Endothelial cell of umbilical vein (primary cell): ENCODE measurements at regions not wholly inside any gene's neighbourhood (a gene's known extent, or its start where the extent isn't known, plus 50 kb on each side); places are given as distances from the start of the nearest gene placed in this dataset.

Experiments
- CTCF ChIP-seq, 2 donors: IDR thresholded peaks; 1 replicate in 1 of 2; 2 replicates in 1 of 2; pipeline ENCODE4 v1.5.1; 2011; ENCODE audit warnings: low read length in 2 of 2, mild to moderate bottlenecking in 2 of 2, moderate library complexity in 2 of 2, control low read depth in 1 of 2, inconsistent platforms in 1 of 2, low read depth in 1 of 2; ENCODE audit not compliant: insufficient read depth in 1 of 2; ENCODE audit errors: extremely low read depth in 1 of 2
- EZH2 ChIP-seq: IDR thresholded peaks from 2 replicates; pipeline ENCODE4 v1.6.1; 2012; ENCODE audit warnings: borderline replicate concordance, low read depth, mild to moderate bottlenecking, moderate library complexity, low read length, inconsistent platforms; ENCODE audit not compliant: severe bottlenecking
- FOS ChIP-seq: IDR thresholded peaks from 2 replicates; pipeline ENCODE4 v1.6.1; 2011; ENCODE audit warnings: mild to moderate bottlenecking, low read length, moderate library complexity, borderline replicate concordance; ENCODE audit not compliant: insufficient read depth
- GATA2 ChIP-seq: IDR thresholded peaks from 2 replicates; pipeline ENCODE4 v1.7.0; 2011; ENCODE audit warnings: low read depth, mild to moderate bottlenecking, moderate library complexity, mixed read lengths, low read length; ENCODE audit not compliant: insufficient read length, insufficient read depth
- JUN ChIP-seq: IDR thresholded peaks from 2 replicates; pipeline ENCODE4 v1.6.1; 2011; ENCODE audit warnings: borderline replicate concordance, low read depth; ENCODE audit not compliant: insufficient read length, insufficient read depth
- MAX ChIP-seq: IDR thresholded peaks from 2 replicates; pipeline ENCODE4 v1.6.1; 2011; ENCODE audit not compliant: insufficient read depth, insufficient read length
- MYC ChIP-seq: IDR thresholded peaks from one replicate; pipeline ENCODE4 v1.6.1; 2011; ENCODE audit warnings: mild to moderate bottlenecking, low read depth, low read length
- POLR2A ChIP-seq: IDR thresholded peaks from 2 replicates; pipeline ENCODE4 v1.6.1; 2012; ENCODE audit warnings: low read depth, mild to moderate bottlenecking, control low read depth, low read length
- POLR2AphosphoS5 ChIP-seq: IDR thresholded peaks from 2 replicates; pipeline ENCODE4 v1.6.1; 2012; ENCODE audit warnings: low read depth, mild to moderate bottlenecking, control low read depth, low read length, moderate library complexity; ENCODE audit not compliant: insufficient read depth

- TF ChIP-seq CTCF (IDR thresholded peaks at IDR 0.05; ENCODE audit: extremely low read depth in 1 of 2, insufficient read depth in 1 of 2, low read depth in 1 of 2, low read length in 2 of 2) (no peak), MAX (no peak), POLR2A (no peak), MYC (no peak), EZH2 (no peak), FOS (no peak), POLR2AphosphoS5 (no peak), JUN (no peak), GATA2 (no peak)
These were observed 192.6 kb upstream of the SLC24A3 start for GRCh38 chr20:19019734-19020364.
